Endothelial cell of umbilical vein (primary cell): ENCODE measurements at regions not wholly inside any gene's neighbourhood (a gene's known extent, or its start where the extent isn't known, plus 50 kb on each side); places are given as distances from the start of the nearest gene placed in this dataset.

ENCODE experiments used
- BruUV-seq: library from RNA; stranded (reverse); fragments of 400-500 nt; replicated peaks from 2 replicates; lab custom pipeline; 2021; lab: Mats Ljungman, UMichigan
- CTCF ChIA-PET: fragments of 300-600, 350-600 bp; sonication (Branson Sonifier 250); formaldehyde crosslinking; loops from one replicate; lab custom pipeline; 2021; ENCODE audit warnings: antibody characterized with exemption, inconsistent platforms; lab: Charles Lee
- POLR2A ChIA-PET: fragments of 300-600, 350-600 bp; sonication (Branson Sonifier 250); formaldehyde crosslinking; loops from one replicate; lab custom pipeline; 2021; ENCODE audit warnings: antibody characterized with exemption, inconsistent platforms; lab: Charles Lee
- DNase-seq: peaks from one replicate; pipeline ENCODE4 v3.0.0-alpha.2; 2011; ENCODE audit warnings: low read depth, low spot score
- FAIRE-seq: peaks from 2 replicates; lab custom pipeline; 2011; peaks lifted over from hg19 to GRCh38; lab: Jason Lieb, UNC
- H2AFZ ChIP-seq: 2 replicates; pipeline ENCODE4 v1.6.0; 2012; ENCODE audit warnings: low read depth, low read length, control low read depth, inconsistent platforms
- H3K27ac ChIP-seq: 2 replicates; pipeline ENCODE4 v1.5.1; 2011; ENCODE audit warnings: low read depth, mild to moderate bottlenecking, control low read depth, low read length, moderate library complexity; ENCODE audit not compliant: insufficient read depth
- H3K27me3 ChIP-seq, 2 experiments: 2 replicates each; pipeline versions ENCODE4 v1.6.0 to v1.6.1; 2011; ENCODE audit warnings: low read length in 2 of 2, mixed read lengths in 1 of 2; ENCODE audit not compliant: control insufficient read depth in 2 of 2, insufficient read depth in 2 of 2
- H3K36me3 ChIP-seq, 2 experiments: 2 replicates in 1 of 2; 3 replicates in 1 of 2; pipeline ENCODE4 v1.5.1; 2011; ENCODE audit warnings: low read length in 2 of 2, mild to moderate bottlenecking in 1 of 2, moderate library complexity in 1 of 2; ENCODE audit not compliant: control insufficient read depth in 2 of 2, insufficient read depth in 2 of 2; ENCODE audit errors: extremely low read depth in 1 of 2
- H3K4me1 ChIP-seq: 3 replicates; pipeline ENCODE4 v1.5.1; 2011; ENCODE audit warnings: mild to moderate bottlenecking, low read length; ENCODE audit not compliant: control insufficient read depth, insufficient read depth; ENCODE audit errors: extremely low read depth
- H3K4me2 ChIP-seq: 2 replicates; pipeline ENCODE4 v1.6.1; 2011; ENCODE audit warnings: low read length, control low read depth, mixed read lengths; ENCODE audit not compliant: insufficient read depth
- H3K4me3 ChIP-seq, 3 experiments: fragments of 200-600 bp in 1 of 3; sonication (generic), shearing (Covaris generic) in 1 of 3; replicated peaks in 1 of 3; 2 replicates each; pipeline ENCODE4 v1.5.1; 2011 to 2016; ENCODE audit warnings: control low read depth in 3 of 3, low read length in 3 of 3, mild to moderate bottlenecking in 2 of 3, inconsistent platforms in 1 of 3, low read depth in 1 of 3, moderate library complexity in 1 of 3; ENCODE audit not compliant: insufficient read depth in 1 of 3
- H3K79me2 ChIP-seq: 2 replicates; pipeline ENCODE4 v1.6.0; 2012; ENCODE audit warnings: low read length, inconsistent platforms; ENCODE audit not compliant: control insufficient read depth, insufficient read depth
- H3K9ac ChIP-seq: replicated peaks from 2 replicates; pipeline ENCODE3; 2011; ENCODE audit warnings: low read length, control low read depth; ENCODE audit not compliant: insufficient read depth; ENCODE audit errors: extremely low read depth
- H3K9me1 ChIP-seq: replicated peaks from 3 replicates; pipeline ENCODE4 v1.6.0; 2011; ENCODE audit warnings: mild to moderate bottlenecking, low read length; ENCODE audit not compliant: control insufficient read depth, insufficient read depth; ENCODE audit errors: extremely low read depth
- H3K9me3 ChIP-seq: replicated peaks from 2 replicates; pipeline ENCODE4 v1.5.1; 2012; ENCODE audit warnings: low read length, inconsistent platforms; ENCODE audit not compliant: control insufficient read depth, insufficient read depth
- H4K20me1 ChIP-seq: replicated peaks from 2 replicates; pipeline ENCODE3; 2011; ENCODE audit warnings: mild to moderate bottlenecking, low read length; ENCODE audit not compliant: control insufficient read depth, insufficient read depth; ENCODE audit errors: extremely low read depth
- EZH2 ChIP-seq: IDR thresholded peaks from 2 replicates; pipeline ENCODE4 v1.6.1; 2012; ENCODE audit warnings: borderline replicate concordance, low read depth, mild to moderate bottlenecking, moderate library complexity, low read length, inconsistent platforms; ENCODE audit not compliant: severe bottlenecking
- FOS ChIP-seq: IDR thresholded peaks from 2 replicates; pipeline ENCODE4 v1.6.1; 2011; ENCODE audit warnings: mild to moderate bottlenecking, low read length, moderate library complexity, borderline replicate concordance; ENCODE audit not compliant: insufficient read depth
- GATA2 ChIP-seq: IDR thresholded peaks from 2 replicates; pipeline ENCODE4 v1.7.0; 2011; ENCODE audit warnings: low read depth, mild to moderate bottlenecking, moderate library complexity, mixed read lengths, low read length; ENCODE audit not compliant: insufficient read length, insufficient read depth
- JUN ChIP-seq: IDR thresholded peaks from 2 replicates; pipeline ENCODE4 v1.6.1; 2011; ENCODE audit warnings: borderline replicate concordance, low read depth; ENCODE audit not compliant: insufficient read length, insufficient read depth
- MYC ChIP-seq: IDR thresholded peaks from one replicate; pipeline ENCODE4 v1.6.1; 2011; ENCODE audit warnings: mild to moderate bottlenecking, low read depth, low read length
- POLR2A ChIP-seq: IDR thresholded peaks from 2 replicates; pipeline ENCODE4 v1.6.1; 2012; ENCODE audit warnings: low read depth, mild to moderate bottlenecking, control low read depth, low read length
- POLR2AphosphoS5 ChIP-seq: IDR thresholded peaks from 2 replicates; pipeline ENCODE4 v1.6.1; 2012; ENCODE audit warnings: low read depth, mild to moderate bottlenecking, control low read depth, low read length, moderate library complexity; ENCODE audit not compliant: insufficient read depth
- dilution Hi-C: fragments of 300-500 bp; cut with MboI; formaldehyde crosslinking; loops from one replicate; pipeline ENCODE4 v1.15.0; 2019; ENCODE audit warnings: low sequenced_read_pairs; ENCODE audit not compliant: extremely low pct_ligation_motif_present
- intact Hi-C: fragments of 100-400 bp; cut with micrococcal nuclease; formaldehyde crosslinking; loops from one replicate; pipeline ENCODE4 v1.10.0; 2022
- TF ChIP-seq, protein P1 (sequence below), 2 donors: IDR thresholded peaks; 1 replicate in 1 of 2; 2 replicates in 1 of 2; pipeline ENCODE4 v1.5.1; 2011; ENCODE audit warnings: low read length in 2 of 2, mild to moderate bottlenecking in 2 of 2, moderate library complexity in 2 of 2, control low read depth in 1 of 2, inconsistent platforms in 1 of 2, low read depth in 1 of 2; ENCODE audit not compliant: insufficient read depth in 1 of 2; ENCODE audit errors: extremely low read depth in 1 of 2
- TF ChIP-seq, protein P2 (sequence below): IDR thresholded peaks from 2 replicates; pipeline ENCODE4 v1.6.1; 2011; ENCODE audit not compliant: insufficient read depth, insufficient read length

DNA sequence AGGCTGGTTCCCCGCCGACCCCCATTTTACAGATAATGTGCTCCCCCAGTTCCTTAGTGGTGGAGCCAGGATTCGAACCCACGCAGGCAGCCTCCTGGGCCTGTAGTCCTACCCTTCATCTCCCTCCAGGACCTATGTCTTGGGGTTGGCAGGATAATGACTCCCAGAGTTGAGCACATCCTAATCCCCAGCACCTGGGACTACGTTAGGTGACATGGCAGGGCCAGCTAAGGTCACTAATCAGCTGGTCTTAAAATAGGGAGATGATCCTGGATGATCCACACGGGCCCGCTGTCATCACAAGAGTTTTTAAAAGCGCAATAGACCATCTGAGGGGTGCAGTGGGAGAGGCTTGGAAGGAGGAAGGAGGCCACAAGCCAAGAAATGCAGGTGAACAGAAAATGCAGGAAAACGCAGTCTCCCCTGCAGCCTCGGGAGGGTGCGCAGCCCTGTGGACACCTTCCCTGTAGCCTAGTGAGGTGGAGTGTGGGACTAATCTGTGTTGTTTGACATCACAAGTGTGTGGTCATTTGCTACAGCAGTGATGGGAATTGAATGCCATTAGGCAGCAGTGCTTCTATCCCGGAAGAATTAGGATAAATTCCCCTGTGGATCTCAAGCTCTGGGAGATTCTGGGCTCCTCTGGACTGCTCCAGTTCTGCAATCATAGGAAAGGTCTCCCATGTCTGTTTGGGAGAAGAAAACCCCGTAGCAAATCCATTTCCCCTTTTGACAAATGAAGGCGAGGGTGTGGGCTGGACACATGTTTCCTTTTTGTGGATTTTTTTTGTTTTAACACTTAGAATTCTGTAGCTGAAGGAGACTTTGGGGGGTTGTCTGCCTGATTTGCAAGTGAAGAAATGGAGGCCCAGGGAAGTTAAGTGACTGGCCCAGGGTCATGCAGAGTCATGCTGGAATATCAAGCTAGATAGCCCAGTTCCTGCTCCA lies 297.7 kb downstream of the SEC14L1 start:
- Histone ChIP-seq H3K79me2 (no peaks in the 10 kb centered on the region), H2AFZ (no peak overlapping the region), H3K4me2 (no peak overlapping the region), H3K4me1 (peaks cover 13% of the 10 kb centered on the region), H3K36me3 (no peaks in the 10 kb centered on the region), H3K9ac (no peak overlapping the region), H3K9me1 (no peaks in the 10 kb centered on the region), H4K20me1 (no peaks in the 10 kb centered on the region), H3K4me3 (no peak overlapping the region), H3K27me3 (no peaks in the 10 kb centered on the region), H3K9me3 (no peaks in the 10 kb centered on the region), H3K27ac (no peak overlapping the region)
- DNase-seq, result no peak
- CTCF ChIA-PET, result interaction anchor here (1.7 kb wide), 1 partner anchor 9 kb away, joined by 11 read pairs; no protein-coding TSS in a partner anchor
- intact Hi-C loops (no loop called here), dilution Hi-C loops (no loop called here)
- POLR2A ChIA-PET, result no interaction called here
- TF ChIP-seq JUN, result no peak
- TF ChIP-seq GATA2, result no peak
- no peak for TF ChIP-seq FOS
- TF ChIP-seq POLR2A, result no peak
- TF ChIP-seq, protein P1, sequence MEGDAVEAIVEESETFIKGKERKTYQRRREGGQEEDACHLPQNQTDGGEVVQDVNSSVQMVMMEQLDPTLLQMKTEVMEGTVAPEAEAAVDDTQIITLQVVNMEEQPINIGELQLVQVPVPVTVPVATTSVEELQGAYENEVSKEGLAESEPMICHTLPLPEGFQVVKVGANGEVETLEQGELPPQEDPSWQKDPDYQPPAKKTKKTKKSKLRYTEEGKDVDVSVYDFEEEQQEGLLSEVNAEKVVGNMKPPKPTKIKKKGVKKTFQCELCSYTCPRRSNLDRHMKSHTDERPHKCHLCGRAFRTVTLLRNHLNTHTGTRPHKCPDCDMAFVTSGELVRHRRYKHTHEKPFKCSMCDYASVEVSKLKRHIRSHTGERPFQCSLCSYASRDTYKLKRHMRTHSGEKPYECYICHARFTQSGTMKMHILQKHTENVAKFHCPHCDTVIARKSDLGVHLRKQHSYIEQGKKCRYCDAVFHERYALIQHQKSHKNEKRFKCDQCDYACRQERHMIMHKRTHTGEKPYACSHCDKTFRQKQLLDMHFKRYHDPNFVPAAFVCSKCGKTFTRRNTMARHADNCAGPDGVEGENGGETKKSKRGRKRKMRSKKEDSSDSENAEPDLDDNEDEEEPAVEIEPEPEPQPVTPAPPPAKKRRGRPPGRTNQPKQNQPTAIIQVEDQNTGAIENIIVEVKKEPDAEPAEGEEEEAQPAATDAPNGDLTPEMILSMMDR (IDR thresholded peaks at IDR 0.05; ENCODE audit: extremely low read depth in 1 of 2, insufficient read depth in 1 of 2, low read depth in 1 of 2, low read length in 2 of 2), result no peak
- no peak for TF ChIP-seq POLR2AphosphoS5
- TF ChIP-seq MYC, result no peak
- TF ChIP-seq, protein P2, sequence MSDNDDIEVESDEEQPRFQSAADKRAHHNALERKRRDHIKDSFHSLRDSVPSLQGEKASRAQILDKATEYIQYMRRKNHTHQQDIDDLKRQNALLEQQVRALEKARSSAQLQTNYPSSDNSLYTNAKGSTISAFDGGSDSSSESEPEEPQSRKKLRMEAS, result no peak
- TF ChIP-seq EZH2, result no peak
- FAIRE-seq, result no peak
- no TSS peak for BruUV-seq
